Ectodermal cell (in vitro differentiated cells): ENCODE measurements at regions not wholly inside any gene's neighbourhood (a gene's known extent, or its start where the extent isn't known, plus 50 kb on each side); places are given as distances from the start of the nearest gene placed in this dataset.

Experiments used
- H3K27ac ChIP-seq: 2 replicates; pipeline ENCODE4 v1.7.0; 2013; ENCODE audit warnings: mild to moderate bottlenecking, low read depth, low read length; ENCODE audit not compliant: insufficient read depth, poor library complexity, severe bottlenecking
- H3K27me3 ChIP-seq: 2 replicates; pipeline ENCODE4 v1.7.0; 2013; ENCODE audit warnings: mild to moderate bottlenecking, low read length; ENCODE audit not compliant: insufficient read depth, control insufficient read depth, poor library complexity, severe bottlenecking
- H3K36me3 ChIP-seq: one replicate; pipeline ENCODE4 v1.7.0; 2013; ENCODE audit warnings: low read length; ENCODE audit not compliant: control insufficient read depth, insufficient read depth
- H3K4me1 ChIP-seq: one replicate; pipeline ENCODE4 v1.7.0; 2013; ENCODE audit warnings: low read length; ENCODE audit not compliant: control insufficient read depth, insufficient read depth
- H3K4me3 ChIP-seq: 2 replicates; pipeline ENCODE4 v1.7.0; 2013; ENCODE audit warnings: low read depth, low read length, control low read depth; ENCODE audit not compliant: insufficient read depth
- H3K9me3 ChIP-seq: 2 replicates; pipeline ENCODE4 v1.7.0; 2013; ENCODE audit warnings: mild to moderate bottlenecking, low read length, moderate library complexity; ENCODE audit not compliant: control insufficient read depth
- WGBS, 2 experiments: methylation state at CpG; one replicate each; pipeline ENCODE4 v1.1.7; 2013; ENCODE audit warnings: missing lambda C conversion rate in 2 of 2; 5-methylcytosine and 5-hydroxymethylcytosine counted together

DNA sequence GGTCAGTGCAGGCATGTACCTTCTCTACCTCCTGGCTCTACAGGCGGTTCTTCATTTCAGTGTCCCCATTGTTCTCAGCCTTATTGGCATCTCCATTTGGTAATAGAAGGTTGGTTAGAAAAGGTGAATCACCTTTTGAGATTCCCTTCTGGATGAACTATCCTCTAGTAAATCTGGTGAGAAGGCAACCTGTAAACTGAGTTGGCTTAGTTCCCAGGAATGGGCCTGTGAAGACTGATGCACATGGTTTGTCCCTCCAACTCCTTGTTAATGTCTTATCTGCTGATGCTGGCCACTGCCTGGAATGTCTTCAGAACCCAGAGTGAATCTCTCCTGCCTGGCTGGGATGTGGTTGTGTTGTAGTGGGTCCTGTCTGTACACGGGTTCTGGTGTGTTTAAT, 143.4 kb upstream of the WDR1 start:
- WGBS, 2 experiments, result 90 to 98% methylated on average over 2 of the region's 2 CpGs
- no peak overlapping the region for H3K4me3 ChIP-seq
- H3K27me3 ChIP-seq, result no peaks in the 10 kb centered on the region
- H3K9me3 ChIP-seq, result no peaks in the 10 kb centered on the region
- H3K36me3 ChIP-seq, result no peaks in the 10 kb centered on the region
- no peak overlapping the region for H3K27ac ChIP-seq
- H3K4me1 ChIP-seq, result no peaks in the 10 kb centered on the region

DNA sequence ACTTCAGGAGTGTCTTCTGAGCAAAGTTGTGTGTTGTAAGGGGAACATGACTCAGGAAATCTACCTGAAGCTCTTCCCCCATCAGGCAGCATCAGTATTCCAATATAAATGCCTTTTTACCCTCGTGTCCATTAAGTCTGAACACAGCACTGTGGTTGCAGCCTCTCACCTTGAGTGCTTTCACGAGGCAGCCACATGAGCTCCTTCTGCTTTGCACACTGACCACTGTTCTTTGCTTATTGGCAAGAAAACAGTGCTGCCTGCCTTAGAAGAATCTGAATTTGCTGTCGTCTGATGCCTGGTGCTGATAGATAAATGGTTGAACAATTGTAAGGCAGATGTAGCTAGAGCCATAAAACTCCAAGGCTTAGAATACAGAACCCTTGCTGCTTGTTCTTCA, 139.6 kb upstream of the WDR1 start:
- Histone ChIP-seq H3K4me3 (no peak overlapping the region), H3K9me3 (no peaks in the 10 kb centered on the region), H3K36me3 (no peaks in the 10 kb centered on the region), H3K27ac (no peak overlapping the region), H3K27me3 (no peaks in the 10 kb centered on the region), H3K4me1 (no peaks in the 10 kb centered on the region)
- WGBS, 2 experiments, result 79 to 83% methylated on average over 3 of the region's 3 CpGs

DNA sequence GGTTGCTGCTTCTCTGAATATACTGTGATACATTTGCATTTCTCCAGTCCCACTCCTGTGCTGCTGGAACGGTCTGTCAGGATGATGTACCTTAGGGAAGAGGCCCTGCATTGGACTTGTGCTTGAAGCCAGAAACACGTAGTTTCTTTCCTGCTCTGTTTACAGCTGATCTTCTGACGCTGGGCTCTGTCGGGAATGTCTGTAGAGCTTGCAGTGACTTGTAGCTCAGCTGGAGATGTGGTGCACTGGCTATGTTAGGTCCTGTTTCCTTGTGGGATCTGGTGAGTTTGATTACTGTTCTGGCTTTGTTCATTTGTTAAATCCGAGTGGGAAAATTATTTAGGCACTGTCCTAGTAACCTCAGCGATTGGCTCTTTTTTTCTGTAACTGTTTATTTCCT, 137.2 kb upstream of the WDR1 start:
- no peak overlapping the region for H3K27ac ChIP-seq
- H3K4me1 ChIP-seq, result no peaks in the 10 kb centered on the region
- H3K4me3 ChIP-seq, result no peak overlapping the region
- no peaks in the 10 kb centered on the region for H3K36me3 ChIP-seq
- no peaks in the 10 kb centered on the region for H3K27me3 ChIP-seq
- H3K9me3 ChIP-seq, result no peaks in the 10 kb centered on the region
- WGBS, 2 experiments, result 91 to 93% methylated on average over 6 of the region's 6 CpGs

DNA sequence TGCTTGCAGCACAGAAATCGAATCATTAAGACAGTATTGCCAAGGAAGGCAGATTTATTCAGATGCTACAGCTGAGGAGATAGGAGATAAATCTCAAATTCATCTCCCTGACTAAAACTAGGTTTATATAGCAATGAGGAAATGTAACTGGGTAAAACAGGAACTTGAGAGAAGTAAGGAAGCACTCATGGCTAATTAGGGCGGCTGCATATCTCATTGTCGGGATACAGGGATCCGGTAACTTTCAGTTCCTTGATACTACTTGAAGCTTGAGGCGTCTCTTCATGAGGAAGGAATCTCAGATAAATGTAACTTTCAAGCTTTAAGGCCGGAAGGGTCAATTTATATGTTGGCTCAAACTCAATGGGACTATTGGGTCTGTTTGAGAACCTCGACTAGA, 129.2 kb upstream of the WDR1 start:
- H3K27me3 ChIP-seq, result no peaks in the 10 kb centered on the region
- WGBS, 2 experiments, result 93 to 94% methylated on average over 7 of the region's 7 CpGs
- no peaks in the 10 kb centered on the region for H3K9me3 ChIP-seq
- H3K36me3 ChIP-seq, result no peaks in the 10 kb centered on the region
- H3K4me1 ChIP-seq, result no peaks in the 10 kb centered on the region
- H3K27ac ChIP-seq, result no peak overlapping the region
- H3K4me3 ChIP-seq, result no peak overlapping the region

DNA sequence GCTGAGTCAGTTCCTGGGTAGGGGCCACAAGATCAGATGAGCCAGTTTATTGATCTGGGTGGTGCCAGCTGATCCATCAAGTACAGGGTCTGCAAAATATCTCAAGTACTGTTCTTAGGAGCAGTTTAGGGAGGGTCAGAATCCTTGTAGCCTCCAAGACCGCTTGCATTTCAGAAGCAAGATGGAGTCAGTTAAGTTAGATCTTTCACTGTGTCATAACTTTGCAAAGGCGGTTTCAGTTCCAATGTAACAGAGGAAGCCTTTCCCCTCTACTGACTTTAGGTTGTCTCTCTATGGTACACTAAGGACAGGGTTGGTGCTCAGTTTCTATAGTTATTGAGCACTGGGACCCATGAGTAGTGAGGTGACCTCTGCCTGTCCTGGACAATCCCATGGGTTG, 127.3 kb upstream of the WDR1 start:
- Histone ChIP-seq H3K27ac (no peak overlapping the region), H3K36me3 (no peaks in the 10 kb centered on the region), H3K9me3 (no peaks in the 10 kb centered on the region), H3K27me3 (no peaks in the 10 kb centered on the region), H3K4me1 (no peaks in the 10 kb centered on the region), H3K4me3 (no peak overlapping the region)
- 81 to 91% methylated on average over 2 of the region's 2 CpGs for WGBS, 2 experiments

DNA sequence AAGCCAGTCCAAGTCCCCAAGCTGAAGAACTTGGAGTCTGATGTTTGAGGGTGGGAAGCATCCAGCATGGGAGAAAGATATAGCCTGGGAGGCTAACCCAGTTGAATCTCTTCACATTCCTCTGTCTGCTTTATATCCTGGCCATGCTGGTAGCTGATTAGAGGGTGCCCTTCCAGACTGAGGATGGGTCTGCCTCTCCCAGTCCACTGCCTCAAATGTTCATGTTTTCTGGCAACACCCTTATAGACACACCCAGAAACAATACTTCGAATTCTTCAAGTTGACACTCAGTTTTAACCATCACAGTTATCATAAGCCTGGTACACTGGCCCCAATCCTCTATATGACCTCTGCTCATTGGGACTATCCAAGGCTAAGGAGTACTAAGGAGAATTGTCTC, 124.1 kb upstream of the WDR1 start:
- Histone ChIP-seq H3K4me1 (no peaks in the 10 kb centered on the region), H3K27ac (no peak overlapping the region), H3K9me3 (no peaks in the 10 kb centered on the region), H3K36me3 (no peaks in the 10 kb centered on the region), H3K4me3 (no peak overlapping the region), H3K27me3 (no peaks in the 10 kb centered on the region)
- WGBS, 2 experiments, result 0% methylated on average over 1 of the region's 1 CpG

- WGBS, 2 experiments, result 86 to 89% methylated on average over 7 of the region's 7 CpGs
- Histone ChIP-seq H3K36me3 (no peaks in the 10 kb centered on the region), H3K27ac (no peak overlapping the region)
Measured at GRCh38 chr4:10239982-10240654, 123.5 kb upstream of the WDR1 start.

DNA sequence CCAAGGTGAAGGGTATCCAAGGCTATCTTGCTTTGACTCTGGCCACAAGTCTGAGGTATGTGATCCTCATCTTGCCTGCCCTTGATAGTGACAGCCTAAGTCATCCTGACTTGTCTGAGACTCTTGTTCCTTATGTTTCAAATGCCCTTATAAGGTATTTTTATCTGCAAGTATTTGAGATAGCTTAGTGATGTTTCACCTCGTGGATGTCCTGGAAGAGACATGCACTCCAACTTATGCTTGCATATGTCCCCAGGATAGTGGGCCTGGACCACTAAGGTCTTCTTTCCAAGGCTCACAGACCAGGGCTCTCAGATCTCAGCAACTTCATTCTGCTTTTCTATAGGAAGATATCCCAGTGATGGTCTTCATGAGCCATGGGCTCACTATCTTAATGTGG, 120.5 kb upstream of the WDR1 start:
- 82 to 87% methylated on average over 1 of the region's 1 CpG for WGBS, 2 experiments

More at GRCh38 chr4:10239982-10240654, 123.5 kb upstream of the WDR1 start:
- Histone ChIP-seq H3K27me3 (no peaks in the 10 kb centered on the region), H3K4me1 (no peaks in the 10 kb centered on the region), H3K9me3 (no peaks in the 10 kb centered on the region), H3K4me3 (no peak overlapping the region)

GRCh38 chr4:10232114-10232513, 115.5 kb upstream of the WDR1 start:
- Histone ChIP-seq H3K4me3 (no peak overlapping the region), H3K27ac (no peak overlapping the region), H3K9me3 (no peaks in the 10 kb centered on the region), H3K27me3 (no peaks in the 10 kb centered on the region), H3K4me1 (no peaks in the 10 kb centered on the region), H3K36me3 (no peaks in the 10 kb centered on the region)
- 86 to 89% methylated on average over 4 of the region's 4 CpGs for WGBS, 2 experiments

More for the DNA sequence above, 120.5 kb upstream of the WDR1 start:
- no peaks in the 10 kb centered on the region for H3K36me3 ChIP-seq
- no peaks in the 10 kb centered on the region for H3K4me1 ChIP-seq
- H3K27me3 ChIP-seq, result no peaks in the 10 kb centered on the region
- H3K9me3 ChIP-seq, result no peaks in the 10 kb centered on the region
- H3K27ac ChIP-seq, result no peak overlapping the region
- H3K4me3 ChIP-seq, result no peak overlapping the region

DNA sequence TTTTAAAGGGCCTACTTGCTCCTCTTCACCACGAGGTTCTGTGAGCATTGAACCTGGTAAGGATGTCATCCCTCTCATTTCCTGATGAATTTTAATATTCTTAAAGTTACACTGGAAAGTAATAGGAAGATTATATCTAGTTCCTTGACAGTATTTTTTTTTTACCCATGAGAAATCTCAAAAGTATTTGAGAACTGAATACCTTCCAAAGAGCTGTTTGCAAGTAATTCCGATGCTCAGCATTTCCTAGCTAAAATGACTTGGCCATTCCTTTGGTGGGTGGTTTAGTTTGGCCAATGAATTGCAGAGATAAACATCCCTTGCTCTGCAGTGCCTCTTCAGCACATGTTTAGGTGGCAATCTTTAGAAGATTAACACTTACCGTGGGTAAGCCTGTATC, 110.2 kb upstream of the WDR1 start:
- Histone ChIP-seq H3K9me3 (no peaks in the 10 kb centered on the region), H3K4me3 (no peak overlapping the region), H3K36me3 (no peaks in the 10 kb centered on the region), H3K27ac (no peak overlapping the region), H3K27me3 (no peaks in the 10 kb centered on the region), H3K4me1 (no peaks in the 10 kb centered on the region)
- 96 to 98% methylated on average over 2 to 3 of the region's 3 CpGs for WGBS, 2 experiments

- Histone ChIP-seq H3K27me3 (no peaks in the 10 kb centered on the region), H3K9me3 (no peaks in the 10 kb centered on the region), H3K27ac (no peak overlapping the region), H3K36me3 (no peaks in the 10 kb centered on the region), H3K4me3 (no peak overlapping the region), H3K4me1 (no peaks in the 10 kb centered on the region)
Measured at GRCh38 chr4:10225096-10225495, 108.5 kb upstream of the WDR1 start.
